GM06990 (cell line): ENCODE measurements at regions not wholly inside any gene's neighbourhood (a gene's known extent, or its start where the extent isn't known, plus 50 kb on each side); places are given as distances from the start of the nearest gene placed in this dataset.
"Not testable (repeated sequence)": the region's sequence is repeated elsewhere in the genome, so short reads cannot be mapped to it uniquely, and the experiment has no call there.

Experiments used
- DNase-seq: peaks from one replicate; pipeline ENCODE4 v3.0.0-alpha.2; 2011; ENCODE audit not compliant: insufficient read length; ENCODE audit errors: extremely low read depth
- H3K27me3 ChIP-seq: replicated peaks from 2 replicates; pipeline ENCODE4 v1.6.0; 2011; ENCODE audit warnings: low read length; ENCODE audit not compliant: control insufficient read depth, insufficient read depth
- H3K36me3 ChIP-seq: 2 replicates; pipeline ENCODE4 v1.5.1; 2011; ENCODE audit warnings: low read length; ENCODE audit not compliant: control insufficient read depth, insufficient read depth
- H3K4me3 ChIP-seq: replicated peaks from 2 replicates; pipeline ENCODE4 v1.5.1; 2011; ENCODE audit warnings: low read depth, mild to moderate bottlenecking, control low read depth, low read length
- TF ChIP-seq, protein P1 (sequence below): IDR thresholded peaks from 2 replicates; pipeline ENCODE4 v1.5.1; 2011; ENCODE audit warnings: low read length, control low read depth, mild to moderate bottlenecking, inconsistent platforms; ENCODE audit not compliant: insufficient read depth, poor library complexity, severe bottlenecking

DNA sequence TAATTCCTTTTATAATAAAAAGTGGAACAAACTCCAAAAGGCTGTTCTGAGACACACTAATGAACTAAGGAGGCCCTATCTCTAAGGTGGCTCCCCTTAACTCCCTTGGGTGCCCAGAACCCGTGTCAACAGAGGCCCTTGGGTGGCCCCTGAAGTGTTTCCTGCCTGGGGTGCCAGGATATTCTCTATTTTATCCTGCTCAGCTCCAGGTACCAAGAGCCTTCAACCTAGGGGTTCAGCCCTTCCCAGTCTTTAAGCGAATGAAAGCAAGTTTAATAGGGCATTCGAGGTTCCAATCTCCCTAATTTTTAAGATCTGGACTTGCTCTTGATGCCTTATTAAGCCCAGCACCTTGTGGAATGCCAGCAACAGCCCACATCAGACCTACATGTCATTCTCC lies 64.4 kb upstream of the MYO3A start:
- TF ChIP-seq, protein P1, sequence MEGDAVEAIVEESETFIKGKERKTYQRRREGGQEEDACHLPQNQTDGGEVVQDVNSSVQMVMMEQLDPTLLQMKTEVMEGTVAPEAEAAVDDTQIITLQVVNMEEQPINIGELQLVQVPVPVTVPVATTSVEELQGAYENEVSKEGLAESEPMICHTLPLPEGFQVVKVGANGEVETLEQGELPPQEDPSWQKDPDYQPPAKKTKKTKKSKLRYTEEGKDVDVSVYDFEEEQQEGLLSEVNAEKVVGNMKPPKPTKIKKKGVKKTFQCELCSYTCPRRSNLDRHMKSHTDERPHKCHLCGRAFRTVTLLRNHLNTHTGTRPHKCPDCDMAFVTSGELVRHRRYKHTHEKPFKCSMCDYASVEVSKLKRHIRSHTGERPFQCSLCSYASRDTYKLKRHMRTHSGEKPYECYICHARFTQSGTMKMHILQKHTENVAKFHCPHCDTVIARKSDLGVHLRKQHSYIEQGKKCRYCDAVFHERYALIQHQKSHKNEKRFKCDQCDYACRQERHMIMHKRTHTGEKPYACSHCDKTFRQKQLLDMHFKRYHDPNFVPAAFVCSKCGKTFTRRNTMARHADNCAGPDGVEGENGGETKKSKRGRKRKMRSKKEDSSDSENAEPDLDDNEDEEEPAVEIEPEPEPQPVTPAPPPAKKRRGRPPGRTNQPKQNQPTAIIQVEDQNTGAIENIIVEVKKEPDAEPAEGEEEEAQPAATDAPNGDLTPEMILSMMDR, result no peak
- Histone ChIP-seq H3K4me3 (no peak overlapping the region), H3K27me3 (no peaks in the 10 kb centered on the region), H3K36me3 (no peaks in the 10 kb centered on the region)
- DNase-seq, result no peak

DNA sequence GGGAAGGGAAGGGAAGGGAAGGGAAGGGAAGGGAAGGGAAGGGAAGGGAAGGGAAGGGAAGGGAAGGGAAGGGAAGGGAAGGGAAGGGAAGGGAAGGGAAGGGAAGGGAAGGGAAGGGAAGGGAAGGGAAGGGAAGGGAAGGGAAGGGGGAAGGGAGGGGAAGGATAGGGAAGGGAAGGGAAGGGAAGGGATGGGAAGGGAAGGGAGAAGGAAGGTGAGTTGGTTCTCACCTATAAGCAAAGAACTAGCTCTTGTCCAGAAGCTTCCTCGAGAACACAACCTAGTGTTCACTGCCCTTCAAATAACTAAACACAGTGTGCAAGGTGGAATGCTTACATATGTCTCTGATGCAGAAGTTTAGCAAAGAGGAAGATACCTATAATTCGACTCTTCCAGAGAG lies 59.6 kb upstream of the MYO3A start:
- H3K27me3 ChIP-seq, H3K36me3 ChIP-seq, H3K4me3 ChIP-seq, DNase-seq: not testable (repeated sequence)

DNA sequence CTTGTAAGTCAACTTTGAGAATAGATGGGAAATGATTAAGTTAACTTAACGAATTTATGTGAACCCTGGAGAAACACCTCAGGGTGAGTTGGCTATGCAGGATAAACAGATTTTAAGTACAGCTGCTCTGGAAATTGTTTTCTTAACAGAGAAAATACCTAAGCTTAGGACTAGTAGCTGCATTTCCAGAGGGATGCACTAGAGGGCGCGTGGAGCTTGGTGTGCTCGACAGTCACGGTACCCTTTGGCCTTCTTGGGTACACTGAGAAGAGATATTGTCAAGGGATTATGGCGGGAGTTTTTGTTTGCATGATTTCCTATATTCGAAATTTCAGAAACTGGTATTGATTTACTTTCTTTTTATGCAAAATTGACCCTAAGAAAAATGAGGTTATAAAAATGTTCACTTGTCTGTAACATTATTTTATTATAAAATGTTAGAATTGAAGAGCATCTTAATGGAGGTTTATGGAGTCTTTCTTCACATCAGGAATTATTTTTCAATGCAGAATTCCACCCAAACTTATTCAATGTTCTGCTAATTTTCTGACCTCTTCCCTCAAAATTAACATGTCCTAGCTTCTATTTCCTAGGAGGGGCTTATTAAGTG lies 58.4 kb upstream of the MYO3A start:
- Histone ChIP-seq H3K4me3 (no peak overlapping the region), H3K36me3 (no peaks in the 10 kb centered on the region), H3K27me3 (no peaks in the 10 kb centered on the region)
- peak; percentile 5 for DNase-seq
- TF ChIP-seq, protein P1, result peak; percentile 96

DNA sequence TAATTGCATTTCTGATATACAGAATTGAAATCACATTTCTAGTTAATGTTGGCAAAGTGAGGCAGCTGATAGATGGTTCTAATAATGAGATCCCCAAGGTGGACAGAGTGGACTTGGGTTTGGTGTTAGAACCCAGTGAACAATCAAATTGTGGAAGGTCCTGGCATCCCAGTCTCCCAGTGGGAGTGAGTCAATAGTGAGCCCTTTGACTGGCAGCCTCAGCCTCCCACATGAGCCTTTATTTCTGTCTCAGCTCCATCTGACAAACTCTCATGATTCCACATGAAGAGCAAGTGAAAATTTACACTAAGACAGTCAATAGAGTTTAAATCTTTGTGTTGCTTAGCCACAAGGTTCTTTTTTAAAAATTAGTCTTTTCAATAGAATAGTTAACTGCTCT lies 56.7 kb upstream of the MYO3A start:
- no peaks in the 10 kb centered on the region for H3K36me3 ChIP-seq
- no peak for DNase-seq
- TF ChIP-seq, protein P1, result no peak
- no peaks in the 10 kb centered on the region for H3K27me3 ChIP-seq
- H3K4me3 ChIP-seq, result no peak overlapping the region
